Keratinocyte (primary cell): ENCODE measurements at regions not wholly inside any gene's neighbourhood (a gene's known extent, or its start where the extent isn't known, plus 50 kb on each side); places are given as distances from the start of the nearest gene placed in this dataset.

Source experiments
- DNase-seq: peaks from one replicate; pipeline ENCODE4 v3.0.0-alpha.2; 2011; ENCODE audit warnings: low read depth, missing footprints, low spot score
- FAIRE-seq: peaks from 2 replicates; lab custom pipeline; 2011; peaks lifted over from hg19 to GRCh38; lab: Jason Lieb, UNC
- H2AFZ ChIP-seq: 2 replicates; pipeline ENCODE4 v1.6.0; 2012; ENCODE audit warnings: low read length, control low read depth, inconsistent platforms; ENCODE audit not compliant: control insufficient read depth
- H3K27ac ChIP-seq: 2 replicates; pipeline ENCODE4 v1.5.1; 2011; ENCODE audit warnings: low read length; ENCODE audit not compliant: control insufficient read depth, insufficient read depth
- H3K27me3 ChIP-seq: 3 replicates; pipeline ENCODE4 v1.6.0; 2011; ENCODE audit warnings: low read length; ENCODE audit not compliant: control insufficient read depth, insufficient read depth; ENCODE audit errors: extremely low read depth
- H3K36me3 ChIP-seq, 2 experiments: 2 replicates in 1 of 2; 3 replicates in 1 of 2; pipeline ENCODE4 v1.5.1; 2011; ENCODE audit warnings: low read length in 2 of 2, mild to moderate bottlenecking in 1 of 2; ENCODE audit not compliant: control insufficient read depth in 2 of 2, insufficient read depth in 2 of 2; ENCODE audit errors: extremely low read depth in 1 of 2
- H3K4me1 ChIP-seq: 3 replicates; pipeline ENCODE4 v1.5.1; 2011; ENCODE audit warnings: low read length; ENCODE audit not compliant: control insufficient read depth, insufficient read depth; ENCODE audit errors: extremely low read depth
- H3K4me2 ChIP-seq: 3 replicates; pipeline ENCODE4 v1.6.0; 2011; ENCODE audit warnings: low read depth, low read length; ENCODE audit not compliant: control insufficient read depth, insufficient read depth; ENCODE audit errors: extremely low read depth
- H3K4me3 ChIP-seq, 3 experiments: fragments of 200-600 bp in 1 of 3; sonication (generic) in 1 of 3; 2 replicates in 2 of 3; 3 replicates in 1 of 3; pipeline ENCODE4 v1.5.1; 2011 to 2016; ENCODE audit warnings: low read length in 3 of 3, mild to moderate bottlenecking in 3 of 3, control low read depth in 2 of 3, inconsistent platforms in 1 of 3, low read depth in 1 of 3, mixed read lengths in 1 of 3, mixed run types in 1 of 3, moderate library complexity in 1 of 3; ENCODE audit not compliant: control insufficient read depth in 2 of 3, insufficient read depth in 2 of 3; ENCODE audit errors: extremely low read depth in 1 of 3
- H3K79me2 ChIP-seq: 2 replicates; pipeline ENCODE4 v1.6.0; 2012; ENCODE audit warnings: low read length; ENCODE audit not compliant: control insufficient read depth, insufficient read depth
- H3K9ac ChIP-seq: 3 replicates; pipeline ENCODE4 v1.6.0; 2011; ENCODE audit warnings: low read length; ENCODE audit not compliant: control insufficient read depth, insufficient read depth; ENCODE audit errors: extremely low read depth
- H3K9me1 ChIP-seq: 3 replicates; pipeline ENCODE4 v1.6.0; 2011; ENCODE audit warnings: low read length; ENCODE audit not compliant: control insufficient read depth, insufficient read depth; ENCODE audit errors: extremely low read depth
- H3K9me3 ChIP-seq: 2 replicates; pipeline ENCODE4 v1.5.1; 2012; ENCODE audit warnings: low read depth, low read length; ENCODE audit not compliant: control insufficient read depth
- H4K20me1 ChIP-seq: 3 replicates; pipeline ENCODE4 v1.6.0; 2011; ENCODE audit warnings: low read length; ENCODE audit not compliant: control insufficient read depth, insufficient read depth; ENCODE audit errors: extremely low read depth
- CTCF ChIP-seq, 3 experiments: IDR thresholded peaks in 1 of 3; conservative IDR thresholded peaks in 1 of 3; optimal IDR thresholded peaks in 1 of 3; 2 replicates in 2 of 3; 3 replicates in 1 of 3; pipeline versions ENCODE3 to v1.5.1; 2011; ENCODE audit warnings: low read length in 3 of 3, mild to moderate bottlenecking in 3 of 3, moderate library complexity in 2 of 3, control low read depth in 1 of 3, inconsistent platforms in 1 of 3; ENCODE audit not compliant: insufficient read depth in 2 of 3; ENCODE audit errors: extremely low read depth in 1 of 3
- EZH2 ChIP-seq: IDR thresholded peaks from one replicate; pipeline ENCODE4 v1.6.1; 2012; ENCODE audit warnings: inconsistent platforms, mild to moderate bottlenecking, low read length, moderate library complexity
- dilution Hi-C: fragments of 300-500 bp; cut with MboI; formaldehyde crosslinking; loops from one replicate; pipeline ENCODE4 v1.7.0; 2020; ENCODE audit warnings: low sequenced_read_pairs; ENCODE audit not compliant: extremely low pct_ligation_motif_present

- dilution Hi-C loops, result no loop called here
- TF ChIP-seq EZH2 (no peak), CTCF (optimal IDR thresholded peaks at IDR 0.05 in 1 of 3, IDR thresholded peaks at IDR 0.05 in 1 of 3, conservative IDR thresholded peaks at IDR 0.05 in 1 of 3; ENCODE audit: extremely low read depth in 1 of 3, insufficient read depth in 2 of 3, low read length in 3 of 3) (no peak)
- no peak for DNase-seq
- H3K27ac ChIP-seq, result no peak overlapping the region
- no peaks in the 10 kb centered on the region for H3K27me3 ChIP-seq
- no peaks in the 10 kb centered on the region for H3K9me1 ChIP-seq
- FAIRE-seq, result no peak
- H3K4me3 ChIP-seq, result no peak overlapping the region
- no peaks in the 10 kb centered on the region for H4K20me1 ChIP-seq
- no peaks in the 10 kb centered on the region for H3K79me2 ChIP-seq
- H3K4me1 ChIP-seq, result no peaks in the 10 kb centered on the region
- no peak overlapping the region for H3K4me2 ChIP-seq
- H3K9me3 ChIP-seq, result no peaks in the 10 kb centered on the region
- no peaks in the 10 kb centered on the region for H3K36me3 ChIP-seq
- no peak overlapping the region for H3K9ac ChIP-seq
- H2AFZ ChIP-seq, result no peak overlapping the region
These were observed 444.8 kb downstream of the MAFB start for GRCh38 chr20:40244286-40244685.

- no peak overlapping the region for H3K4me2 ChIP-seq
- no peaks in the 10 kb centered on the region for H3K9me1 ChIP-seq
- no peaks in the 10 kb centered on the region for H3K9me3 ChIP-seq
- dilution Hi-C loops, result no loop called here
- no peak overlapping the region for H3K27ac ChIP-seq
- no peaks in the 10 kb centered on the region for H3K36me3 ChIP-seq
- H3K9ac ChIP-seq, result no peak overlapping the region
- H3K4me3 ChIP-seq, result no peak overlapping the region
- no peak for TF ChIP-seq EZH2
- no peak for TF ChIP-seq CTCF (optimal IDR thresholded peaks at IDR 0.05 in 1 of 3, IDR thresholded peaks at IDR 0.05 in 1 of 3, conservative IDR thresholded peaks at IDR 0.05 in 1 of 3; ENCODE audit: extremely low read depth in 1 of 3, insufficient read depth in 2 of 3, low read length in 3 of 3)
- FAIRE-seq, result no peak
- no peak for DNase-seq
- no peaks in the 10 kb centered on the region for H3K4me1 ChIP-seq
- no peaks in the 10 kb centered on the region for H4K20me1 ChIP-seq
- H3K79me2 ChIP-seq, result no peaks in the 10 kb centered on the region
- no peak overlapping the region for H2AFZ ChIP-seq
- H3K27me3 ChIP-seq, result no peaks in the 10 kb centered on the region
These were observed 447.3 kb downstream of the MAFB start for GRCh38 chr20:40241596-40242343.
